ENCODE measurements at regions not wholly inside any gene's neighbourhood (a gene's known extent, or its start where the extent isn't known, plus 50 kb on each side); places are given as distances from the start of the nearest gene placed in this dataset.

- POLR2A ChIA-PET: interaction anchor here (0.7 kb wide), 1 partner anchor 46 kb away, joined by 3 read pairs; no protein-coding TSS in a partner anchor
- no TSS peak for BruUV-seq (replicated peaks)
- Mint-ChIP-seq H3K4me1 (ENCODE audit: insufficient read depth, unreplicated experiment) (no peaks in the 10 kb centered on the region), H3K9me3 (ENCODE audit: unreplicated experiment) (no peaks in the 10 kb centered on the region), H3K36me3 (ENCODE audit: insufficient read depth, unreplicated experiment) (no peaks in the 10 kb centered on the region), H3K27ac (ENCODE audit: low read depth, unreplicated experiment) (no peak overlapping the region), H3K4me3 (ENCODE audit: unreplicated experiment) (no peak overlapping the region), H3K27me3 (ENCODE audit: insufficient read depth, unreplicated experiment) (peaks cover 74% of the 10 kb centered on the region)
- DNase-seq (ENCODE audit: unreplicated experiment): no peak
- CTCF ChIA-PET: interaction anchor here (0.6 kb wide), 1 partner anchor 810 kb away, joined by 4 read pairs; no protein-coding TSS in a partner anchor
- intact Hi-C loops (cut with micrococcal nuclease): no loop called here
- no peak for TF ChIP-seq CTCF (IDR thresholded peaks at IDR 0.05; ENCODE audit: unreplicated experiment)
Measured at GRCh38 chr9:14497476-14497875, 183.5 kb upstream of the NFIB start.

- CTCF ChIA-PET: no interaction called here
- intact Hi-C loops (cut with micrococcal nuclease): no loop called here
- Mint-ChIP-seq H3K4me3 (ENCODE audit: unreplicated experiment) (no peak overlapping the region), H3K4me1 (ENCODE audit: insufficient read depth, unreplicated experiment) (no peaks in the 10 kb centered on the region), H3K27me3 (ENCODE audit: insufficient read depth, unreplicated experiment) (peaks cover 13% of the 10 kb centered on the region), H3K36me3 (ENCODE audit: insufficient read depth, unreplicated experiment) (no peaks in the 10 kb centered on the region), H3K27ac (ENCODE audit: low read depth, unreplicated experiment) (no peak overlapping the region), H3K9me3 (ENCODE audit: unreplicated experiment) (no peaks in the 10 kb centered on the region)
- DNase-seq (ENCODE audit: unreplicated experiment): no peak
- BruUV-seq (replicated peaks): no TSS peak
- POLR2A ChIA-PET: interaction anchor here (0.5 kb wide), 1 partner anchor 26 kb away, joined by 3 read pairs; no protein-coding TSS in a partner anchor
- TF ChIP-seq CTCF (IDR thresholded peaks at IDR 0.05; ENCODE audit: unreplicated experiment): no peak
Measured at GRCh38 chr9:14488421-14489190, 174.7 kb upstream of the NFIB start.

- no TSS peak for BruUV-seq (replicated peaks)
- Mint-ChIP-seq H3K36me3 (ENCODE audit: insufficient read depth, unreplicated experiment) (no peaks in the 10 kb centered on the region), H3K9me3 (ENCODE audit: unreplicated experiment) (no peaks in the 10 kb centered on the region), H3K27ac (ENCODE audit: low read depth, unreplicated experiment) (no peak overlapping the region), H3K4me3 (ENCODE audit: unreplicated experiment) (no peak overlapping the region), H3K27me3 (ENCODE audit: insufficient read depth, unreplicated experiment) (peaks cover 13% of the 10 kb centered on the region), H3K4me1 (ENCODE audit: insufficient read depth, unreplicated experiment) (no peaks in the 10 kb centered on the region)
- ChIA-PET POLR2A (no interaction called here), CTCF (no interaction called here)
- intact Hi-C loops (cut with micrococcal nuclease): no loop called here
- no peak for DNase-seq (ENCODE audit: unreplicated experiment)
- no peak for TF ChIP-seq CTCF (IDR thresholded peaks at IDR 0.05; ENCODE audit: unreplicated experiment)
Measured at GRCh38 chr9:14487547-14488185, 173.7 kb upstream of the NFIB start.

GRCh38 chr9:14485366-14485765 lies 171.4 kb upstream of the NFIB start:
- H3K27ac Mint-ChIP-seq (ENCODE audit: low read depth, unreplicated experiment): no peak overlapping the region
- intact Hi-C loops (cut with micrococcal nuclease): no loop called here
- POLR2A ChIA-PET: no interaction called here
- no peak overlapping the region for H3K4me3 Mint-ChIP-seq (ENCODE audit: unreplicated experiment)
- no peaks in the 10 kb centered on the region for H3K9me3 Mint-ChIP-seq (ENCODE audit: unreplicated experiment)
- peak; percentile 5 for DNase-seq (ENCODE audit: unreplicated experiment)
- peaks cover 13% of the 10 kb centered on the region for H3K27me3 Mint-ChIP-seq (ENCODE audit: insufficient read depth, unreplicated experiment)
- no peaks in the 10 kb centered on the region for H3K4me1 Mint-ChIP-seq (ENCODE audit: insufficient read depth, unreplicated experiment)
- BruUV-seq (replicated peaks): no TSS peak
- no peak for TF ChIP-seq CTCF (IDR thresholded peaks at IDR 0.05; ENCODE audit: unreplicated experiment)
- CTCF ChIA-PET: no interaction called here
- H3K36me3 Mint-ChIP-seq (ENCODE audit: insufficient read depth, unreplicated experiment): no peaks in the 10 kb centered on the region

Data from MCF 10A (cell line).